ENCODE measurements at regions not wholly inside any gene's neighbourhood (a gene's known extent, or its start where the extent isn't known, plus 50 kb on each side); places are given as distances from the start of the nearest gene placed in this dataset.

GRCh38 chr20:12882832-12883506 is 125.8 kb upstream of the SPTLC3 start:
- no peaks in the 10 kb centered on the region for H3K27me3 ChIP-seq (ENCODE audit: control insufficient read depth in 1 of 2, insufficient read depth in 2 of 2, low read length in 2 of 2)
- H3K27ac ChIP-seq (ENCODE audit: low read depth, low read length), result no peak overlapping the region
- no peaks in the 10 kb centered on the region for H3K4me1 ChIP-seq (ENCODE audit: insufficient read depth, low read length)
- no peak overlapping the region for H3K4me3 ChIP-seq (ENCODE audit: low read depth in 1 of 2, low read length in 2 of 2)
- H3K36me3 ChIP-seq (ENCODE audit: insufficient read depth, low read length), result no peaks in the 10 kb centered on the region
- no peak overlapping the region for H3K9ac ChIP-seq (ENCODE audit: low read length)
- no peaks in the 10 kb centered on the region for H3K9me3 ChIP-seq (ENCODE audit: low read length)

GRCh38 chr20:12883507-12883885 is 125.3 kb upstream of the SPTLC3 start:
- no peak overlapping the region for H3K27ac ChIP-seq (ENCODE audit: low read depth, low read length)
- H3K9me3 ChIP-seq (ENCODE audit: low read length), result no peaks in the 10 kb centered on the region
- no peaks in the 10 kb centered on the region for H3K4me1 ChIP-seq (ENCODE audit: insufficient read depth, low read length)
- no peaks in the 10 kb centered on the region for H3K36me3 ChIP-seq (ENCODE audit: insufficient read depth, low read length)
- no peaks in the 10 kb centered on the region for H3K27me3 ChIP-seq (ENCODE audit: control insufficient read depth in 1 of 2, insufficient read depth in 2 of 2, low read length in 2 of 2)
- no peak overlapping the region for H3K9ac ChIP-seq (ENCODE audit: low read length)
- no peak overlapping the region for H3K4me3 ChIP-seq (ENCODE audit: low read depth in 1 of 2, low read length in 2 of 2)

- Histone ChIP-seq H3K27me3 (ENCODE audit: control insufficient read depth in 1 of 2, insufficient read depth in 2 of 2, low read length in 2 of 2) (no peaks in the 10 kb centered on the region), H3K4me1 (ENCODE audit: insufficient read depth, low read length) (no peaks in the 10 kb centered on the region), H3K9ac (ENCODE audit: low read length) (no peak overlapping the region), H3K27ac (ENCODE audit: low read depth, low read length) (no peak overlapping the region), H3K9me3 (ENCODE audit: low read length) (no peaks in the 10 kb centered on the region), H3K36me3 (ENCODE audit: insufficient read depth, low read length) (no peaks in the 10 kb centered on the region), H3K4me3 (ENCODE audit: low read depth in 1 of 2, low read length in 2 of 2) (no peak overlapping the region)
Observed at GRCh38 chr20:12886618-12887363, 122.0 kb upstream of the SPTLC3 start.

GRCh38 chr20:12891643-12892042 is 117.1 kb upstream of the SPTLC3 start:
- Histone ChIP-seq H3K36me3 (ENCODE audit: insufficient read depth, low read length) (no peaks in the 10 kb centered on the region), H3K9ac (ENCODE audit: low read length) (no peak overlapping the region), H3K27ac (ENCODE audit: low read depth, low read length) (no peak overlapping the region), H3K4me3 (ENCODE audit: low read depth in 1 of 2, low read length in 2 of 2) (no peak overlapping the region), H3K27me3 (ENCODE audit: control insufficient read depth in 1 of 2, insufficient read depth in 2 of 2, low read length in 2 of 2) (no peaks in the 10 kb centered on the region), H3K4me1 (ENCODE audit: insufficient read depth, low read length) (no peaks in the 10 kb centered on the region), H3K9me3 (ENCODE audit: low read length) (no peaks in the 10 kb centered on the region)

- H3K27ac ChIP-seq (ENCODE audit: low read depth, low read length), result no peak overlapping the region
- no peaks in the 10 kb centered on the region for H3K36me3 ChIP-seq (ENCODE audit: insufficient read depth, low read length)
- no peak overlapping the region for H3K4me3 ChIP-seq (ENCODE audit: low read depth in 1 of 2, low read length in 2 of 2)
- H3K9ac ChIP-seq (ENCODE audit: low read length), result no peak overlapping the region
- H3K27me3 ChIP-seq (ENCODE audit: control insufficient read depth in 1 of 2, insufficient read depth in 2 of 2, low read length in 2 of 2), result no peaks in the 10 kb centered on the region
- no peaks in the 10 kb centered on the region for H3K9me3 ChIP-seq (ENCODE audit: low read length)
- H3K4me1 ChIP-seq (ENCODE audit: insufficient read depth, low read length), result no peaks in the 10 kb centered on the region
Observed at GRCh38 chr20:12893019-12893418, 115.8 kb upstream of the SPTLC3 start.

- Histone ChIP-seq H3K4me3 (ENCODE audit: low read depth in 1 of 2, low read length in 2 of 2) (no peak overlapping the region), H3K9me3 (ENCODE audit: low read length) (no peaks in the 10 kb centered on the region), H3K27me3 (ENCODE audit: control insufficient read depth in 1 of 2, insufficient read depth in 2 of 2, low read length in 2 of 2) (no peaks in the 10 kb centered on the region), H3K36me3 (ENCODE audit: insufficient read depth, low read length) (no peaks in the 10 kb centered on the region), H3K27ac (ENCODE audit: low read depth, low read length) (no peak overlapping the region), H3K9ac (ENCODE audit: low read length) (no peak overlapping the region), H3K4me1 (ENCODE audit: insufficient read depth, low read length) (no peaks in the 10 kb centered on the region)
Observed at GRCh38 chr20:12893653-12894052, 115.1 kb upstream of the SPTLC3 start.

GRCh38 chr20:12894089-12894488 is 114.7 kb upstream of the SPTLC3 start:
- Histone ChIP-seq H3K4me1 (ENCODE audit: insufficient read depth, low read length) (no peaks in the 10 kb centered on the region), H3K27me3 (ENCODE audit: control insufficient read depth in 1 of 2, insufficient read depth in 2 of 2, low read length in 2 of 2) (no peaks in the 10 kb centered on the region), H3K9ac (ENCODE audit: low read length) (no peak overlapping the region), H3K27ac (ENCODE audit: low read depth, low read length) (no peak overlapping the region), H3K9me3 (ENCODE audit: low read length) (no peaks in the 10 kb centered on the region), H3K36me3 (ENCODE audit: insufficient read depth, low read length) (no peaks in the 10 kb centered on the region), H3K4me3 (ENCODE audit: low read depth in 1 of 2, low read length in 2 of 2) (no peak overlapping the region)

GRCh38 chr20:12896180-12896579 is 112.6 kb upstream of the SPTLC3 start:
- H3K9ac ChIP-seq (ENCODE audit: low read length), result no peak overlapping the region
- H3K9me3 ChIP-seq (ENCODE audit: low read length), result no peaks in the 10 kb centered on the region
- H3K27ac ChIP-seq (ENCODE audit: low read depth, low read length), result no peak overlapping the region
- no peaks in the 10 kb centered on the region for H3K4me1 ChIP-seq (ENCODE audit: insufficient read depth, low read length)
- no peaks in the 10 kb centered on the region for H3K36me3 ChIP-seq (ENCODE audit: insufficient read depth, low read length)
- H3K4me3 ChIP-seq (ENCODE audit: low read depth in 1 of 2, low read length in 2 of 2), result no peak overlapping the region
- H3K27me3 ChIP-seq (ENCODE audit: control insufficient read depth in 1 of 2, insufficient read depth in 2 of 2, low read length in 2 of 2), result no peaks in the 10 kb centered on the region

- no peaks in the 10 kb centered on the region for H3K9me3 ChIP-seq (ENCODE audit: low read length)
- H3K36me3 ChIP-seq (ENCODE audit: insufficient read depth, low read length), result no peaks in the 10 kb centered on the region
- H3K4me3 ChIP-seq (ENCODE audit: low read depth in 1 of 2, low read length in 2 of 2), result no peak overlapping the region
- H3K9ac ChIP-seq (ENCODE audit: low read length), result no peak overlapping the region
- H3K27me3 ChIP-seq (ENCODE audit: control insufficient read depth in 1 of 2, insufficient read depth in 2 of 2, low read length in 2 of 2), result no peaks in the 10 kb centered on the region
- H3K4me1 ChIP-seq (ENCODE audit: insufficient read depth, low read length), result no peaks in the 10 kb centered on the region
- H3K27ac ChIP-seq (ENCODE audit: low read depth, low read length), result no peak overlapping the region
Observed at GRCh38 chr20:12902992-12903391, 105.8 kb upstream of the SPTLC3 start.

GRCh38 chr20:12906361-12906760 is 102.4 kb upstream of the SPTLC3 start:
- Histone ChIP-seq H3K4me3 (ENCODE audit: low read depth in 1 of 2, low read length in 2 of 2) (no peak overlapping the region), H3K4me1 (ENCODE audit: insufficient read depth, low read length) (no peaks in the 10 kb centered on the region), H3K36me3 (ENCODE audit: insufficient read depth, low read length) (no peaks in the 10 kb centered on the region), H3K27me3 (ENCODE audit: control insufficient read depth in 1 of 2, insufficient read depth in 2 of 2, low read length in 2 of 2) (no peaks in the 10 kb centered on the region), H3K27ac (ENCODE audit: low read depth, low read length) (no peak overlapping the region), H3K9ac (ENCODE audit: low read length) (no peak overlapping the region), H3K9me3 (ENCODE audit: low read length) (no peaks in the 10 kb centered on the region)

- no peak overlapping the region for H3K4me3 ChIP-seq (ENCODE audit: low read depth in 1 of 2, low read length in 2 of 2)
- H3K27me3 ChIP-seq (ENCODE audit: control insufficient read depth in 1 of 2, insufficient read depth in 2 of 2, low read length in 2 of 2), result no peaks in the 10 kb centered on the region
- H3K9ac ChIP-seq (ENCODE audit: low read length), result no peak overlapping the region
- H3K9me3 ChIP-seq (ENCODE audit: low read length), result no peaks in the 10 kb centered on the region
- no peaks in the 10 kb centered on the region for H3K4me1 ChIP-seq (ENCODE audit: insufficient read depth, low read length)
- H3K27ac ChIP-seq (ENCODE audit: low read depth, low read length), result no peak overlapping the region
- no peaks in the 10 kb centered on the region for H3K36me3 ChIP-seq (ENCODE audit: insufficient read depth, low read length)
Observed at GRCh38 chr20:12911372-12911771, 97.4 kb upstream of the SPTLC3 start.

Data from muscle layer of colon (tissue), 2 donors.